ENCODE measurements at regions not wholly inside any gene's neighbourhood (a gene's known extent, or its start where the extent isn't known, plus 50 kb on each side); places are given as distances from the start of the nearest gene placed in this dataset.

GRCh38 chr11:134660416-134660815 is 248.4 kb upstream of the B3GAT1 start:
- TF ChIP-seq, protein P1, sequence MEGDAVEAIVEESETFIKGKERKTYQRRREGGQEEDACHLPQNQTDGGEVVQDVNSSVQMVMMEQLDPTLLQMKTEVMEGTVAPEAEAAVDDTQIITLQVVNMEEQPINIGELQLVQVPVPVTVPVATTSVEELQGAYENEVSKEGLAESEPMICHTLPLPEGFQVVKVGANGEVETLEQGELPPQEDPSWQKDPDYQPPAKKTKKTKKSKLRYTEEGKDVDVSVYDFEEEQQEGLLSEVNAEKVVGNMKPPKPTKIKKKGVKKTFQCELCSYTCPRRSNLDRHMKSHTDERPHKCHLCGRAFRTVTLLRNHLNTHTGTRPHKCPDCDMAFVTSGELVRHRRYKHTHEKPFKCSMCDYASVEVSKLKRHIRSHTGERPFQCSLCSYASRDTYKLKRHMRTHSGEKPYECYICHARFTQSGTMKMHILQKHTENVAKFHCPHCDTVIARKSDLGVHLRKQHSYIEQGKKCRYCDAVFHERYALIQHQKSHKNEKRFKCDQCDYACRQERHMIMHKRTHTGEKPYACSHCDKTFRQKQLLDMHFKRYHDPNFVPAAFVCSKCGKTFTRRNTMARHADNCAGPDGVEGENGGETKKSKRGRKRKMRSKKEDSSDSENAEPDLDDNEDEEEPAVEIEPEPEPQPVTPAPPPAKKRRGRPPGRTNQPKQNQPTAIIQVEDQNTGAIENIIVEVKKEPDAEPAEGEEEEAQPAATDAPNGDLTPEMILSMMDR (IDR thresholded peaks at IDR 0.05): no peak
- TF ChIP-seq POLR2A (IDR thresholded peaks at IDR 0.05) (no peak), EP300 (IDR thresholded peaks at IDR 0.05) (no peak), POLR2AphosphoS5 (IDR thresholded peaks at IDR 0.05) (no peak)

Data from sigmoid colon (tissue), 4 donors.